ENCODE measurements at regions not wholly inside any gene's neighbourhood (a gene's known extent, or its start where the extent isn't known, plus 50 kb on each side); places are given as distances from the start of the nearest gene placed in this dataset.

GRCh38 chr15:46251903-46252302 is 617.1 kb downstream of the SQOR start:
- Histone ChIP-seq H3K4me1 (no peaks in the 10 kb centered on the region), H3K9me3 (no peaks in the 10 kb centered on the region), H3K27me3 (no peaks in the 10 kb centered on the region), H3K27ac (no peak overlapping the region), H3K36me3 (no peaks in the 10 kb centered on the region), H3K4me3 (no peak overlapping the region)
- intact Hi-C loops (cut with DNase I; ENCODE audit: low total_unique reads) = no loop called here
- no peak for DNase-seq
- no peak for TF ChIP-seq POLR2A (IDR thresholded peaks at IDR 0.05)
- no peak for TF ChIP-seq CTCF (IDR thresholded peaks at IDR 0.05)

GRCh38 chr15:46258056-46258455 is 623.2 kb downstream of the SQOR start:
- intact Hi-C loops (cut with DNase I; ENCODE audit: low total_unique reads) = no loop called here
- Histone ChIP-seq H3K36me3 (no peaks in the 10 kb centered on the region), H3K4me3 (no peak overlapping the region), H3K27me3 (no peaks in the 10 kb centered on the region), H3K27ac (no peak overlapping the region), H3K4me1 (no peaks in the 10 kb centered on the region), H3K9me3 (no peaks in the 10 kb centered on the region)
- TF ChIP-seq CTCF (IDR thresholded peaks at IDR 0.05) = no peak
- no peak for TF ChIP-seq POLR2A (IDR thresholded peaks at IDR 0.05)
- no peak for DNase-seq

GRCh38 chr15:46260937-46261336 is 626.1 kb downstream of the SQOR start:
- H3K27me3 ChIP-seq = no peaks in the 10 kb centered on the region
- no peak for TF ChIP-seq POLR2A (IDR thresholded peaks at IDR 0.05)
- no peak for TF ChIP-seq CTCF (IDR thresholded peaks at IDR 0.05)
- no peak overlapping the region for H3K27ac ChIP-seq
- no peak for DNase-seq
- H3K4me3 ChIP-seq = no peak overlapping the region
- intact Hi-C loops (cut with DNase I; ENCODE audit: low total_unique reads) = no loop called here
- no peaks in the 10 kb centered on the region for H3K9me3 ChIP-seq
- no peaks in the 10 kb centered on the region for H3K4me1 ChIP-seq
- no peaks in the 10 kb centered on the region for H3K36me3 ChIP-seq

- H3K27ac ChIP-seq = no peak overlapping the region
- no peak for DNase-seq
Observed at GRCh38 chr15:46265664-46266347, 631.0 kb downstream of the SQOR start.

GRCh38 chr15:46266661-46267060 is 631.8 kb downstream of the SQOR start:
- H3K9me3 ChIP-seq = no peaks in the 10 kb centered on the region
- no peak for TF ChIP-seq CTCF (IDR thresholded peaks at IDR 0.05)
- no peak for TF ChIP-seq POLR2A (IDR thresholded peaks at IDR 0.05)
- DNase-seq = no peak
- no peaks in the 10 kb centered on the region for H3K4me1 ChIP-seq
- no peaks in the 10 kb centered on the region for H3K36me3 ChIP-seq
- no peaks in the 10 kb centered on the region for H3K27me3 ChIP-seq
- intact Hi-C loops (cut with DNase I; ENCODE audit: low total_unique reads) = no loop called here
- no peak overlapping the region for H3K27ac ChIP-seq
- no peak overlapping the region for H3K4me3 ChIP-seq

More at GRCh38 chr15:46265664-46266347, 631.0 kb downstream of the SQOR start:
- intact Hi-C loops (cut with DNase I; ENCODE audit: low total_unique reads) = no loop called here
- Histone ChIP-seq H3K4me1 (no peaks in the 10 kb centered on the region), H3K4me3 (no peak overlapping the region), H3K9me3 (no peaks in the 10 kb centered on the region), H3K27me3 (no peaks in the 10 kb centered on the region), H3K36me3 (no peaks in the 10 kb centered on the region)
- no peak for TF ChIP-seq CTCF (IDR thresholded peaks at IDR 0.05)
- no peak for TF ChIP-seq POLR2A (IDR thresholded peaks at IDR 0.05)

All from uterus (tissue), 3 donors.